Neural cell (in vitro differentiated cells): ENCODE measurements at regions not wholly inside any gene's neighbourhood (a gene's known extent, or its start where the extent isn't known, plus 50 kb on each side); places are given as distances from the start of the nearest gene placed in this dataset.

Experiments used
- CTCF ChIP-seq: fragments of 450-650 bp; IDR thresholded peaks from 2 replicates; pipeline ENCODE4 v1.5.1; 2014; ENCODE audit warnings: antibody characterized with exemption, mild to moderate bottlenecking, moderate library complexity; ENCODE audit not compliant: poor library complexity, severe bottlenecking
- EP300 ChIP-seq: fragments of 450-650 bp; conservative IDR thresholded peaks from 2 replicates; pipeline ENCODE4 v1.6.1; 2014; ENCODE audit warnings: antibody characterized with exemption, mild to moderate bottlenecking, moderate library complexity; ENCODE audit not compliant: poor library complexity, severe bottlenecking
- EZH2 ChIP-seq: fragments of 200-600, 300-800 bp; shearing (Covaris generic), sonication (generic); IDR thresholded peaks from 2 replicates; pipeline ENCODE4 v1.6.1; 2014; ENCODE audit warnings: antibody characterized with exemption, low read length, borderline replicate concordance, mild to moderate bottlenecking; ENCODE audit not compliant: insufficient read depth, poor library complexity, severe bottlenecking
- MXI1 ChIP-seq: fragments of 450-650 bp; conservative IDR thresholded peaks from 2 replicates; pipeline ENCODE4 v1.6.1; 2014; ENCODE audit warnings: antibody characterized with exemption, mild to moderate bottlenecking; ENCODE audit not compliant: poor library complexity, severe bottlenecking
- POLR2AphosphoS5 ChIP-seq: IDR thresholded peaks from 2 replicates; pipeline ENCODE4 v1.6.1; 2012
- REST ChIP-seq: IDR thresholded peaks from 2 replicates; pipeline ENCODE4 v1.6.1; 2012; ENCODE audit warnings: borderline replicate concordance
- SMC3 ChIP-seq: fragments of 450-650 bp; conservative IDR thresholded peaks from 2 replicates; pipeline ENCODE4 v1.6.1; 2014; ENCODE audit warnings: antibody characterized with exemption, mild to moderate bottlenecking, moderate library complexity; ENCODE audit not compliant: poor library complexity
- TAF1 ChIP-seq: IDR thresholded peaks from 2 replicates; pipeline ENCODE4 v1.6.1; 2012; ENCODE audit warnings: low read depth

- TF ChIP-seq POLR2AphosphoS5 = no peak
- TF ChIP-seq CTCF = no peak
- TF ChIP-seq EZH2 = no peak
- TF ChIP-seq SMC3 = no peak
- TF ChIP-seq REST = no peak
- no peak for TF ChIP-seq TAF1
- TF ChIP-seq EP300 = no peak
- no peak for TF ChIP-seq MXI1
Measured at GRCh38 chr17:65417406-65418221, 143.8 kb downstream of the AXIN2 start.
